CD4-positive, alpha-beta T cell treated with Interferon alpha-2 for 1 hour (primary cell): ENCODE measurements at regions not wholly inside any gene's neighbourhood (a gene's known extent, or its start where the extent isn't known, plus 50 kb on each side); places are given as distances from the start of the nearest gene placed in this dataset.
"Not testable (repeated sequence)": the region's sequence is repeated elsewhere in the genome, so short reads cannot be mapped to it uniquely, and the experiment has no call there.

ENCODE experiments used
- DNase-seq, 2 donors: peaks; one replicate each; pipeline ENCODE4 v3.0.0-alpha.2; 2020 to 2022

- DNase-seq, result no peak
These were observed 115.5 kb downstream of the DHRS2 start for GRCh38 chr14:23751616-23752015.

DNA sequence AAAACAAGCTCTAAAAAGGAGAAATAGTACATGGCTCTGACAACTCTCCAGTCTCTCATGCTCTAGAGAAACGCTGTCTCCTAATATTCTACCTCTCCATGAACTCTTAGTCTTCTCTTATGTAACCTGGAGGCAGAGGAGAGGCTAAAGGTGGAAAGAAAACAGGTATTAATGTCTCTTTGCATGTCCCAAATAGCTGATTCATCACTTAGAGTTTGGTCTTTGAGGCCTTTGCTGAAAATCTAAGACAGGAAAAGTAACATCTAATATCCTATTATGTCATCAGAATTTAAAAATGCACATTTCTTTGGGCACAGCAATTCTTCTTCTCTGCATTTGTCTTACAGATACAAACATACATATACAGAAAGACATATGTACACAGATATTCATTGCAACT lies 127.2 kb downstream of the DHRS2 start:
- DNase-seq, result no peak

DNA sequence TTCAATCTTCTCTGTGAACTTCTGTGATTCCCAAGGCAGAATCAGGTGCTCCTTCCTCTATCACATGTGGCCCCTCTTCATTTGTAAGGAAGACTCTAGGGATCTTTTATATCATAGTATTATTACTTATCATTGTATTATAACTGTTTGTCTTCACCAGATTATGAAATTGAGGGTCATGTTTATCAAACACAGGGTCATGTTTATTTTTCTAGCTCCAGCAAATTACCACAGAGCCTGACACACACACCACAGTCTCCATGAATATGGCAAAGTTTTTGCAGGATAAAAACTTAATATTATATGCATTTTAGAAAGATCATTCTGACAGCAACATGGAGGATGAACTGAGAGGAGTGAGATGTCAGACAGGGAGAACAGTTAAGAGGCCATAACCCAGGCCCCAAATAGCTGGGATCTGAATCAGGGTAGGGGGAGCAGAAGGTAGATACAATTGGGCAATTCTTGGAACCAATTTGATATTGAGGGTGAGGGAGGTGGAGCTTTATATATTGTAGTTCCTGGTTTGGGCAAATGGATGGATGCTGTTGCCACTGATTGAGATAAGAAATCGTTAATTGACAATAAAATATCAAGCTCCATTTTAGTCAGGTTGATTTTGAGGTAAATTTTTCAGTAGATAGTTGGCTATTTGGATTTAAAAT lies 130.7 kb downstream of the DHRS2 start:
- no peak for DNase-seq

DNA sequence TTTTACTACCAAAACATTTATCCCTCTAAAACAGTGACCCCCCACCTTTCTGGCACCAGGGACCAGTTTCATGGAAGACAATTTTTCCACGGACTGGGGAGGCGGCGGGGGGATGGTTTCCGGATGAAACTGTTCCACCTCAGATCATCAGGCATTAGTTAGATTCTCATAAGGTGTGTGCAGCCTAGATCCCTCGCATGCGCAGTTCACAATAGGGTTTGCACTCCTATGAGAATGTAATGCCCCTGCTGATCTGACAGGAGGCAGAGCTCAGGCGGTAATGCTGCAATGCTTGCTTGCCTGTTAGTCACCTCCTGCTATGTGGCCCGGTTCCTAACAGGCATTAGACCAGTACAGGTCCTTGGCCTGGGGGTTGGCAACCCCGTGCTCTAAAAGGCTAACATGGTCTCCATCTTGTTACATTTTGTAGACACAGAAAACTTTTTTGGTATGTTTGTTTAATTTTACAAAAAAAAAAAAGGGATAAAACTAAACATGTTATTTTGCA lies 133.1 kb downstream of the DHRS2 start:
- DNase-seq, result not testable (repeated sequence)

- DNase-seq, result no peak
These were observed 137.8 kb downstream of the DHRS2 start for GRCh38 chr14:23773981-23774380.

DNA sequence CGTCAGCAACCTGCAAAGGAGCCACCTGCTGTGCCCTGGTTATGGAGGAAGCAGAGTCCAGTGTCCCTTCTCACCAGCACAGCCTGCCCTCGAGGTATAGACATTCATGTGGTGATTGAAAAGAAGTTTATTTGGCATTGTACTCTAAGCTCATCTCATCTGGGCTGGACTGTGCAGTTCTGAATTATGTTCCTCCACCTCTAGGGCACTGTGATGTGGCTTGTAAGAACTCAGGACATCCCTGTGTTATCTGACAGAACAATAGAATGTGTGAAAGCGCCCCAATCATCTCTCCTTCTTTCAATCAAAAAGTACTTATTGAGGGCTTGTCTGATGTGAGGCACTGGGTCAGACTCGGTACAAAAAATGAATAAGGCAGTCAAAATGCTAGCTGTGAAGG lies 140.1 kb downstream of the DHRS2 start:
- no peak for DNase-seq

GRCh38 chr14:23785208-23785607 lies 149.0 kb downstream of the DHRS2 start:
- DNase-seq, result no peak

- no peak for DNase-seq
These were observed 151.3 kb downstream of the DHRS2 start for GRCh38 chr14:23787436-23787835.

DNA sequence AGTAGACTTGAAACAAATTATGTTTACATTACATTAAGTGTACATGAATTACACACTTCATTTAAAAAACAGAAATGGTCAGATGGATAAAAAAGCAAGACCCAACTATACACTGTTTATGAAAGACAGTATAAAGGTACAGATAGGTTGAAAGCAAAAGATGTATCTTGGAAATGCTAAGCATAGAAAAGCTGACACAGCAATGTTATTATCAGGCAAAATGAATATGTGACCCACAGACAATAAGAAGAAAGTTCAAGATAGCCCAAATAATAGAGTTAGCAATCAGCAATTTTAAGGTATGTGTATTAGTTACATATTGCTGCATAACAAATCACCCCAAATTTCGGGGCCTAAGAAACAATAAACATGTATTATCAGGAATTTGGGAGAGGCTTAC lies 153.5 kb downstream of the DHRS2 start:
- DNase-seq, result no peak

GRCh38 chr14:23793532-23793931 lies 157.4 kb downstream of the DHRS2 start:
- DNase-seq, result no peak

DNA sequence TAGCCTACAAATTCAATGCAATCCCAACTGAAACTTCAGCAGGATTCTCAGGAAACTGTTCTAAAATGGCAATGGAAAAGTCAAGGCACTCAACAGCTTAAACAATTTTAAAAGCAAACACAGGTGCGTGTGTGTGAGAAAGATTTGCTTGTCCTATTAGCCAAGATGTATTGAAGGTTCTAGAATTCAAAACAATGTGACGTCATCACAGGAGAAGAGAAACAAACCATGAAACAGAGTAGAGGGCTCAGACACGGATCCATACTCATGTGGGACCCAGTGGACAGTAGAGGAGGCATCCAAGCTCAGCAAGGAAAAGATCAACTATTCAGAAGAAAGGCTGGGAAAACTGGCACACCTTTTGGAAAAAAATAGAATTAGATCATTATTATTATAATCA lies 152.8 kb upstream of the DHRS4 start:
- DNase-seq, result no peak

DNA sequence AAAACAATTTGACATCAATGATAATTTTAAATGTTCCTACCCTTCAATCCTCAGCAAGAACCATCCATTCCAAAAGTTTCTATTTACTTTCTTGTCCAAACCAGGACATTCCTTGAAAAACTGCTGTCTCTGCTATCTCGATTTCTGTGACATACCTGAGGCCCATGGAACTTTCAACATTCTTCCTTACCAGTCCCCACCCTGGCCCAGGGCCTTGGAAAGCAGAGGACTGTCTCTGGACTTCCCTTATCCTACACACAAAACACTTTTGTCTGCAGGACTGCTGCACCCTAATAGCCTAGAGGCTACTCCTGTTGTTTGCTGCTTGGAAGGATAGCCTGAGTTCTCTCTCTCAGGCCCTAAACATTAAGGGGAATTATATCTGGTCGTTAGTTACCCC lies 151.8 kb upstream of the DHRS4 start:
- DNase-seq, result no peak

GRCh38 chr14:23804817-23805216 lies 148.8 kb upstream of the DHRS4 start:
- no peak for DNase-seq

GRCh38 chr14:23805761-23806160 lies 147.8 kb upstream of the DHRS4 start:
- DNase-seq, result no peak

DNA sequence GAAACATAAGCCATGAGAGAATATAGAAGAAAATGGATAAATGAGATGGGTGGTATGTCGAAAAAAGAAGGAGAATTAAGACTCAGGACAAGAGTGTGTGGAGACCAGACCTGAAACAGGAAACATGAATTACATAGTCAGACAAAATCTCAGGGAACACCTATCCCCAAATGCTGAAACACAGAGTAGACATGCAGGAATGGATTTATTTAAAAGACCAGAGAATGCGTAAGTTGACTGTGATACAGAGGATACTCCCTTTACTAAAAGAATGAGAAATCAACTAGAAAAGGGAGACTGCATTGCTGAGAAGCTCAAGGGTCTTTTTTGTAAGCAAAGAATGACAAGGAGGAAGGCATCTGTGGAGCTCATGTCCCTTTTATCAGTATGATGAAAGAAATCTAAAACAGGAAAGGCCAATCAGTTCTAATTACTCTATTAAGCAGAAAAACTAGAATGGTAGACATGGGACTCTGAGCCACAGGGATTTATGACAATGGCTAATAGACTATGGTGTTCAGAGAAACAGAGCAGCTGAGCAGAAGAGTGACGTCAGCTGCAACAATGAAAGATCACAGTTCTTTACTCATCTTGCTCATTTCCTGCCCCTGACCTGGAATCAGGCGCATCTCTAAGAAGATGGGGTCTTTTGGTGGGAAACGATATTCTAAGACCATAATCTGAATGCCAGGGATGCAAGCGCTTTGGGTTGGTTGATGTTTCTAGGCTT lies 138.9 kb upstream of the DHRS4 start:
- DNase-seq, result no peak

GRCh38 chr14:23816371-23816770 lies 137.2 kb upstream of the DHRS4 start:
- no peak for DNase-seq

DNA sequence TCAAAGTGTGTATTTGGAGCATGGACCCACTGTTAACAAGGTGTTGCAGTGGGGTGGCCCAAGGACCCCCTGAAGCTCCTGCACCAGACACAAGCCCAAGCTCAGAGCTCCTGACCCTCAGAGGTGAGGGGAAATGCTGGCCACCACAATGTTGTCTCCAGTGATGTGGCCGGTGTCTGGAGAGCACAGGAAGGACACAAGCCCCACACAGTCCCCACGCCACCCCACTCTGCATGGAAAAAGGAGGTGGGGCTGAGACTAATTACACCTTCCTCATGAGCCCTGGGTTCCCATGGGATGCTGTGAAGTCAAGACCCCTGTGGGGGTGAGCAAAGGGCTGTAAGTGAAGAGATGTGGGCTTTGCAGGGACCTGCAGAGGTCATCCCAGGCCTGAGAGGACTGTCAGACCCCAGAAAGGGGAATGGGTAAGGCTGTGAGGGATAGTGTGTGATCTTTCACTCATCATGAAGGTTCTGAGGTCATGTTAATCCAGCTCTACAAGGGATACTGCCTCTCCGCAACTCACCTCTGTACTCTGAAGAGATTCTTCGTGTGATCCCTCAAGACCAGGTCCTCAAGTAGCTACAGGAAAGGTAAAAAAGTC lies 136.3 kb upstream of the DHRS4 start:
- no peak for DNase-seq

GRCh38 chr14:23827100-23827892 lies 126.3 kb upstream of the DHRS4 start:
- no peak for DNase-seq

GRCh38 chr14:23828001-23828400 lies 125.6 kb upstream of the DHRS4 start:
- no peak for DNase-seq

GRCh38 chr14:23828616-23829015 lies 125.0 kb upstream of the DHRS4 start:
- DNase-seq, result no peak

DNA sequence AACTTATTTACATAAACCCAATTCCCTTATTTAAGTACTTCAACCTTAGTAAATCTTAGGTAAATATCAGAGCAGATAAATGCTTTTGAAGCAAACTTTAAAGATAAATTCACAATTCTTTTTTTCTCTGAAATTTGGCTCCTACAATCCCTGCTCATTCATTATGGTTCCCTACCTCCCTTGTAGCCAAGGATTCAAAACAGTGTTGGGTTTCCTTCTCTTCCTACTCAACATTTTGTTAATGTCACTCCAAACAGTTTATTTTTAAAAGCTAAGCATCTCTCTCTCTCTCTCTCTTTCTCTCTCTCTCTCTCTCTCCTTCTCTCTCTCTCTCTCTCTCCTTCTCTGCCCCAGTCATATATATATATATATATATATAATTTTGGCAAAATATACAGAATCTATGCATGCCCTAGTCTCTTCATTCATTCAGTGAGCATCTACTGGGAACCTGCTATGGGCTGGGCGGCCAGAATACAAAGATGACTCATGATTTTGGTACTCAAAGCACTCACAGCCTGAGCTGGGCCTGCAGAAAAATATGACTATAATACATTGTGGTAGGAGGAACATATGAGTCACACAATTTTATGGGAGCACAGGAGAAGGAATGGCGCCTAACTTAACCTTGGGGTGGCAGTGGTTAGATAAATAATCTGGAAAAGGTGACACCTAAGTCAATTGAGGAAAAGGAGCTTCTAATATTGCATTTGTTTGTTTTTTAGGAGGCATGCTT lies 123.7 kb upstream of the DHRS4 start:
- no peak for DNase-seq

DNA sequence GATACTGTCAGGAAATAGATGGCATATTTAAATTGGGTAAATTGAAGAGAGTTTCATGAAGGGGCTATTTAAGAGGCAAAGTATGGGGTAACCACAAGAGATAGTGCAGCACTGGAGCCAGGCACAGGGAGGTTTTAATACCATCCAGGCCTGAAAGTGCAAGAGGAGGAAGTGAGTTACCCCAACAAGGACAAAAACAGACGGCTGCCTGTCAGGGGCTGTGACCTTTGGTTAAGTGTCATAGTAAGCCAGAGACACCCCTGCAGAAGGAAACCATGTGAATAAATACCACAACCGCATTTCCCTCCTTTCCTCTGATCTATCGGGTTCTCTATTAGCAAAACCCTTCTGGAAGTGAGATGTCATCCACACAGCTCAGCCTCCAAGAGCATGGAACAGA lies 122.0 kb upstream of the DHRS4 start:
- no peak for DNase-seq

DNA sequence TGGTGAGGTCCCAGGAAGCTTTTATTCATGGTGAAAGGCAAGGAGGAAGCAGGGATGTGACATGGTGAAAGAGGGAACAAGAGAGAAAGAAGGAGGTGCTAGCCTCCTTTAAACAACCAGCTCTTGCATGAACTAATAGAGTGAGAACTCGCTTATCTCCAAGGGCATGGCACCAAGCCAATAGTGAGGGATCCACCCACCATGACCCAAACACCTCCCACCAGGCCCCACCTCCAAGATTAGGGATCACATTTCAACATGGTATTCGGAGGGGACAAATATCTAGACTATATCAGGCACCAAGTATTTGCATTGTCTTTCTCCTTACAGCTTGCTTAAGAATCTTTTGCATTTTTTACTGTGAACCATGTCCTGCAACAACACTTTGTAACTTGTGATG lies 91.9 kb upstream of the DHRS4 start:
- no peak for DNase-seq
